ENCODE measurements at regions not wholly inside any gene's neighbourhood (a gene's known extent, or its start where the extent isn't known, plus 50 kb on each side); places are given as distances from the start of the nearest gene placed in this dataset.
"Not testable (repeated sequence)": the region's sequence is repeated elsewhere in the genome, so short reads cannot be mapped to it uniquely, and the experiment has no call there.

DNA sequence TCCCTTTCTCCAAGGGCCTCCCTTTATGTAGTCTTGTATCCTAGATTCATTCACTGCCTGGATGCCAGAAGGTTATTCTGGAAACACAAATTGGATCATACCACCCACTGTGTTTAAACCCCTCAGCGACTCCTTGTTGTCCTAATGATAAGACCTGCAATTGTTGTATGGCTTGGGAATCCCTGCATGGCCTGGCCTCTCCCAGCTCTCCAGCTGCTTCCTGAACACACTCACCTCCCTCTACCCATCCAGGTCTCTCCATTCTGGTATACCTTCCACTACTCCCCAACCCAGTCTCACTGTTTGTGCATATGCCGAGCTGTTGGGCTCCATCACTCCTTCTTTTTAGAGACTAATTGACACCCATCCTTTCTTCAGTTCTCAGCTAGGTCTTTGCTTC is 124.3 kb upstream of the ALX4 start:
- dilution Hi-C loops (cut with MboI; ENCODE audit: extremely low pct_ligation_motif_present, low sequenced_read_pairs): no loop called here
- no peaks in the 10 kb centered on the region for H3K9me1 ChIP-seq (ENCODE audit: control insufficient read depth, extremely low read depth, insufficient read depth, low read length)

DNA sequence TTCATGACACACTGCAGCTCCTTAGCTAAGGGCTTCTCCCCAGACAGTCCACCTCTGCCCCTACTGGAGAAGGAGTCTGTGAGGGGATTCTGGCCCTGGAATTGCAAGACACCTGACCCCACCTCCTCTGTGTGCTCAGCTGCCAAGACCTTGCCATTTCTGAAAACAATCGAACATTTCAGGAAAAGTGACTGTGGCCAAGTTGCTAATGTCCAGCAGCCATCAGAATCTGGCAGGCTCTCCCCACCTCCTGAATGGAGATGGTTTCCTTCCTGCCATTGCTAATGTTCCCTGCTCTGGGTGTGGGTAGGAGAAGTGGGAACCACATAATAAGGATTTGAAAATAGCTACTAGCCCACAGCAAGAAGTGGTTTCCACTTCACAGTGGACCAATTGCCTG is 127.2 kb upstream of the ALX4 start:
- Histone ChIP-seq H3K4me2 (ENCODE audit: control insufficient read depth, extremely low read depth, insufficient read depth, low read depth, low read length) (no peak overlapping the region), H2AFZ (ENCODE audit: control insufficient read depth, low read length) (no peak overlapping the region), H3K79me2 (ENCODE audit: control insufficient read depth, insufficient read depth, low read length) (no peaks in the 10 kb centered on the region), H3K9me3 (ENCODE audit: control insufficient read depth, low read depth, low read length) (no peaks in the 10 kb centered on the region), H3K9me1 (ENCODE audit: control insufficient read depth, extremely low read depth, insufficient read depth, low read length) (no peaks in the 10 kb centered on the region), H3K9ac (ENCODE audit: control insufficient read depth, extremely low read depth, insufficient read depth, low read length) (no peak overlapping the region), H4K20me1 (ENCODE audit: control insufficient read depth, extremely low read depth, insufficient read depth, low read length) (no peaks in the 10 kb centered on the region), H3K4me1 (ENCODE audit: control insufficient read depth, extremely low read depth, insufficient read depth, low read length) (no peaks in the 10 kb centered on the region), H3K4me3 (ENCODE audit: control insufficient read depth in 2 of 3, extremely low read depth in 1 of 3, insufficient read depth in 2 of 3, low read depth in 1 of 3, low read length in 3 of 3) (no peak overlapping the region), H3K27ac (ENCODE audit: control insufficient read depth, insufficient read depth, low read length) (no peak overlapping the region), H3K27me3 (ENCODE audit: control insufficient read depth, extremely low read depth, insufficient read depth, low read length) (peaks cover 20% of the 10 kb centered on the region), H3K36me3 (ENCODE audit: control insufficient read depth in 2 of 2, extremely low read depth in 1 of 2, insufficient read depth in 2 of 2, low read length in 2 of 2) (no peaks in the 10 kb centered on the region)
- FAIRE-seq (no peak), DNase-seq (ENCODE audit: low read depth, low spot score) (no peak)
- dilution Hi-C loops (cut with MboI; ENCODE audit: extremely low pct_ligation_motif_present, low sequenced_read_pairs): no loop called here
- TF ChIP-seq EZH2 (IDR thresholded peaks at IDR 0.05; ENCODE audit: low read length): no peak
- TF ChIP-seq, protein P1, sequence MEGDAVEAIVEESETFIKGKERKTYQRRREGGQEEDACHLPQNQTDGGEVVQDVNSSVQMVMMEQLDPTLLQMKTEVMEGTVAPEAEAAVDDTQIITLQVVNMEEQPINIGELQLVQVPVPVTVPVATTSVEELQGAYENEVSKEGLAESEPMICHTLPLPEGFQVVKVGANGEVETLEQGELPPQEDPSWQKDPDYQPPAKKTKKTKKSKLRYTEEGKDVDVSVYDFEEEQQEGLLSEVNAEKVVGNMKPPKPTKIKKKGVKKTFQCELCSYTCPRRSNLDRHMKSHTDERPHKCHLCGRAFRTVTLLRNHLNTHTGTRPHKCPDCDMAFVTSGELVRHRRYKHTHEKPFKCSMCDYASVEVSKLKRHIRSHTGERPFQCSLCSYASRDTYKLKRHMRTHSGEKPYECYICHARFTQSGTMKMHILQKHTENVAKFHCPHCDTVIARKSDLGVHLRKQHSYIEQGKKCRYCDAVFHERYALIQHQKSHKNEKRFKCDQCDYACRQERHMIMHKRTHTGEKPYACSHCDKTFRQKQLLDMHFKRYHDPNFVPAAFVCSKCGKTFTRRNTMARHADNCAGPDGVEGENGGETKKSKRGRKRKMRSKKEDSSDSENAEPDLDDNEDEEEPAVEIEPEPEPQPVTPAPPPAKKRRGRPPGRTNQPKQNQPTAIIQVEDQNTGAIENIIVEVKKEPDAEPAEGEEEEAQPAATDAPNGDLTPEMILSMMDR (optimal IDR thresholded peaks at IDR 0.05 in 1 of 3, IDR thresholded peaks at IDR 0.05 in 1 of 3, conservative IDR thresholded peaks at IDR 0.05 in 1 of 3; ENCODE audit: extremely low read depth in 1 of 3, insufficient read depth in 2 of 3, low read length in 3 of 3): no peak

More for the DNA sequence above, 124.3 kb upstream of the ALX4 start:
- no peaks in the 10 kb centered on the region for H3K9me3 ChIP-seq (ENCODE audit: control insufficient read depth, low read depth, low read length)
- no peak overlapping the region for H3K27ac ChIP-seq (ENCODE audit: control insufficient read depth, insufficient read depth, low read length)
- H3K4me2 ChIP-seq (ENCODE audit: control insufficient read depth, extremely low read depth, insufficient read depth, low read depth, low read length): no peak overlapping the region
- DNase-seq (ENCODE audit: low read depth, low spot score): no peak
- H3K79me2 ChIP-seq (ENCODE audit: control insufficient read depth, insufficient read depth, low read length): no peaks in the 10 kb centered on the region
- H3K9ac ChIP-seq (ENCODE audit: control insufficient read depth, extremely low read depth, insufficient read depth, low read length): no peak overlapping the region
- no peak for FAIRE-seq
- TF ChIP-seq, protein P1 (optimal IDR thresholded peaks at IDR 0.05 in 1 of 3, IDR thresholded peaks at IDR 0.05 in 1 of 3, conservative IDR thresholded peaks at IDR 0.05 in 1 of 3; ENCODE audit: extremely low read depth in 1 of 3, insufficient read depth in 2 of 3, low read length in 3 of 3): no peak
- no peak for TF ChIP-seq EZH2 (IDR thresholded peaks at IDR 0.05; ENCODE audit: low read length)
- H2AFZ ChIP-seq (ENCODE audit: control insufficient read depth, low read length): no peak overlapping the region
- no peaks in the 10 kb centered on the region for H4K20me1 ChIP-seq (ENCODE audit: control insufficient read depth, extremely low read depth, insufficient read depth, low read length)
- peaks cover 23% of the 10 kb centered on the region for H3K27me3 ChIP-seq (ENCODE audit: control insufficient read depth, extremely low read depth, insufficient read depth, low read length)
- H3K36me3 ChIP-seq (ENCODE audit: control insufficient read depth in 2 of 2, extremely low read depth in 1 of 2, insufficient read depth in 2 of 2, low read length in 2 of 2): no peaks in the 10 kb centered on the region
- H3K4me3 ChIP-seq (ENCODE audit: control insufficient read depth in 2 of 3, extremely low read depth in 1 of 3, insufficient read depth in 2 of 3, low read depth in 1 of 3, low read length in 3 of 3): no peak overlapping the region
- H3K4me1 ChIP-seq (ENCODE audit: control insufficient read depth, extremely low read depth, insufficient read depth, low read length): no peaks in the 10 kb centered on the region

DNA sequence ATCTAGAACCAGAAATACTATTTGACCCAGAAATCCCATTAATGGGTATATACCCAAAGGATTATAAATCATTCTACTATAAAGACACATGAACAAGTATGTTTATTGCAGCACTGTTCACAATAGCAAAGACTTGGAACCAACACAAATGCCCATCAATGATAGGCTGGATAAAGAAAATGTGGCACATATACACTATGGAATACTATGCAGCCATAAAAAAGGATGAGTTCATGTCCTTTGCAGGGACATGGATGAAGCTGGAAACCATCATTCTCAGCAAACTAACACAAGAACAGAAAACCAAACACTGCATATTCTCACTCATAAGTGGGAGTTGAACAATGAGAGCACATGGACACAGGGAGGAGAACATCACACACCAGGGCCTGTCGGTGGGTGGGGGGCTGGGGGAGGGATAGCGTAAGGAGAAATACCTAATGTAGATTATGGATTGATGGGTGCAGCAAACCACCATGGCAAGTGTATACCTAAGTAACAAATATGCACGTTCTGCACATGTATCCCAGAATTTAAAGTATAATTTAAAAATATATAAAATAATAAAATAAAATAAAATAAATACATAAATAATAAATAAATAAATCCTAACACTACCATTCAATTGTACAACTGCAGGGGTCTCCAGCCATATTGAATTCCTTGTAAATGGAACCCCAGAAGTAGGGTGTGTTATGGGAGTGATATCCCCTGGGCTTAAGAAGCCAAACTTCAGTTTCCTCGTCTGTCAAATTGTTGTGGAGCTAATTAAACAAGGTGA is 122.4 kb upstream of the CD82 start:
- DNase-seq (ENCODE audit: low read depth, low spot score); H4K20me1 ChIP-seq (ENCODE audit: control insufficient read depth, extremely low read depth, insufficient read depth, low read length); H3K79me2 ChIP-seq (ENCODE audit: control insufficient read depth, insufficient read depth, low read length); H3K4me2 ChIP-seq (ENCODE audit: control insufficient read depth, extremely low read depth, insufficient read depth, low read depth, low read length); FAIRE-seq; H3K9me1 ChIP-seq (ENCODE audit: control insufficient read depth, extremely low read depth, insufficient read depth, low read length); dilution Hi-C loops (cut with MboI; ENCODE audit: extremely low pct_ligation_motif_present, low sequenced_read_pairs); H3K27me3 ChIP-seq (ENCODE audit: control insufficient read depth, extremely low read depth, insufficient read depth, low read length); H3K9me3 ChIP-seq (ENCODE audit: control insufficient read depth, low read depth, low read length); H3K9ac ChIP-seq (ENCODE audit: control insufficient read depth, extremely low read depth, insufficient read depth, low read length); H2AFZ ChIP-seq (ENCODE audit: control insufficient read depth, low read length); H3K4me1 ChIP-seq (ENCODE audit: control insufficient read depth, extremely low read depth, insufficient read depth, low read length); H3K4me3 ChIP-seq (ENCODE audit: control insufficient read depth in 2 of 3, extremely low read depth in 1 of 3, insufficient read depth in 2 of 3, low read depth in 1 of 3, low read length in 3 of 3); H3K27ac ChIP-seq (ENCODE audit: control insufficient read depth, insufficient read depth, low read length); H3K36me3 ChIP-seq (ENCODE audit: control insufficient read depth in 2 of 2, extremely low read depth in 1 of 2, insufficient read depth in 2 of 2, low read length in 2 of 2): not testable (repeated sequence)
